HL-60 (cell line): ENCODE measurements at regions not wholly inside any gene's neighbourhood (a gene's known extent, or its start where the extent isn't known, plus 50 kb on each side); places are given as distances from the start of the nearest gene placed in this dataset.

Experiments
- DNase-seq, 2 experiments: peaks; one replicate each; pipeline ENCODE4 v3.0.0-alpha.2; 2010 to 2020; ENCODE audit warnings: low read depth in 1 of 2, low spot score in 1 of 2
- H3K27ac ChIP-seq: fragments of 250-450 bp; sonication (Bioruptor Pico); replicated peaks from 2 replicates; pipeline ENCODE4 v1.5.1; 2020; ENCODE audit warnings: mild to moderate bottlenecking, moderate library complexity
- H3K27me3 ChIP-seq: fragments of 250-450 bp; sonication (Bioruptor Pico); 2 replicates; pipeline ENCODE4 v1.5.1; 2021; ENCODE audit warnings: mild to moderate bottlenecking, moderate library complexity; ENCODE audit not compliant: insufficient read depth, poor library complexity, severe bottlenecking
- H3K4me3 ChIP-seq: replicated peaks from 2 replicates; pipeline ENCODE4 v1.5.1; 2011; ENCODE audit warnings: mild to moderate bottlenecking, control low read depth, low read length; ENCODE audit not compliant: insufficient read depth
- GABPA ChIP-seq: IDR thresholded peaks from 2 replicates; pipeline ENCODE4 v1.6.1; 2012; ENCODE audit warnings: low read depth
- POLR2AphosphoS5 ChIP-seq: IDR thresholded peaks from 2 replicates; pipeline ENCODE4 v1.6.1; 2012; ENCODE audit warnings: low read depth
- SPI1 ChIP-seq: IDR thresholded peaks from 2 replicates; pipeline ENCODE4 v1.6.1; 2012; ENCODE audit warnings: low read depth, mild to moderate bottlenecking, borderline replicate concordance
- TF ChIP-seq, protein P1 (sequence below): IDR thresholded peaks from 2 replicates; pipeline ENCODE4 v1.6.1; 2012; ENCODE audit warnings: low read depth; ENCODE audit not compliant: insufficient replicate concordance
- TF ChIP-seq, protein P2 (sequence below): IDR thresholded peaks from one replicate; pipeline ENCODE4 v1.5.1; 2011; ENCODE audit warnings: low read length, control low read depth, inconsistent platforms; ENCODE audit not compliant: insufficient read depth

DNA sequence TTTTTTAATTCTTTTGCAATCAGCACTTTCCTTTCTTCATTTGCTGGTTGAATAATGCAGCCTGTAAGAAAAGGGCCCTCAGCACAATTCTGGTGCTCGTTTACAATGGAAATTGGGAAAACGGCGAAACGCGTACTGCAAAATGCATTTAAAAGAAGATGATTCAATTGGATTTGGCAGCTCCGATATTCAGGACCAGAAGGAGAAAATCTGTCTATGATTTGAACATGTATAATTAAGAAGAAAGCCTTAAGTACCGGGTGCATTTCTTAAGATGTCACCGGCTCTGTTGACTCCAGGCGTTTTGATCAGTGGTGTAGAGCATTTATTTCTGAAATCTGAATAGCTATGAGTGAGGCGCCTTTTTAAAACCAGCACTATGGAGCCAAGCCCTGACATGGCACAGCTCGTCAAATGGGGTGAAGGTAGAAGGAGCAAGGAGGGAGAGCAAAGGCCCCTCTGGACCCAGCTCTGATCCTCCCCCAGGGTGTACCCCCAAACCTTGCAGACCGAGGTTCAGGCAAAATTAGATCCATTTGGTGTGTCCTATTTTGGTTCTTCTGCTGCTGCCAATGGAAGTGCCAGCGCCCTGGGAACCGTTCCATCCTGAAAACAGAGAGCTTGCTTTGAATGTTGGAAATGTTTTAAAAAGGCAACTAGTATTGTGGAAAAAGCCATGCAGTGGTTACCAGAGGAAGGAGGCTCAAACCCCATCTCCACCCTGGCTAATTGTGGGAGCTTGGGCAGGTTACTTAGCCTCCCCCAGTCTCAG, 161.4 kb upstream of the RPL38 start:
- no peak overlapping the region for H3K4me3 ChIP-seq
- no peak for DNase-seq
- TF ChIP-seq, protein P1, sequence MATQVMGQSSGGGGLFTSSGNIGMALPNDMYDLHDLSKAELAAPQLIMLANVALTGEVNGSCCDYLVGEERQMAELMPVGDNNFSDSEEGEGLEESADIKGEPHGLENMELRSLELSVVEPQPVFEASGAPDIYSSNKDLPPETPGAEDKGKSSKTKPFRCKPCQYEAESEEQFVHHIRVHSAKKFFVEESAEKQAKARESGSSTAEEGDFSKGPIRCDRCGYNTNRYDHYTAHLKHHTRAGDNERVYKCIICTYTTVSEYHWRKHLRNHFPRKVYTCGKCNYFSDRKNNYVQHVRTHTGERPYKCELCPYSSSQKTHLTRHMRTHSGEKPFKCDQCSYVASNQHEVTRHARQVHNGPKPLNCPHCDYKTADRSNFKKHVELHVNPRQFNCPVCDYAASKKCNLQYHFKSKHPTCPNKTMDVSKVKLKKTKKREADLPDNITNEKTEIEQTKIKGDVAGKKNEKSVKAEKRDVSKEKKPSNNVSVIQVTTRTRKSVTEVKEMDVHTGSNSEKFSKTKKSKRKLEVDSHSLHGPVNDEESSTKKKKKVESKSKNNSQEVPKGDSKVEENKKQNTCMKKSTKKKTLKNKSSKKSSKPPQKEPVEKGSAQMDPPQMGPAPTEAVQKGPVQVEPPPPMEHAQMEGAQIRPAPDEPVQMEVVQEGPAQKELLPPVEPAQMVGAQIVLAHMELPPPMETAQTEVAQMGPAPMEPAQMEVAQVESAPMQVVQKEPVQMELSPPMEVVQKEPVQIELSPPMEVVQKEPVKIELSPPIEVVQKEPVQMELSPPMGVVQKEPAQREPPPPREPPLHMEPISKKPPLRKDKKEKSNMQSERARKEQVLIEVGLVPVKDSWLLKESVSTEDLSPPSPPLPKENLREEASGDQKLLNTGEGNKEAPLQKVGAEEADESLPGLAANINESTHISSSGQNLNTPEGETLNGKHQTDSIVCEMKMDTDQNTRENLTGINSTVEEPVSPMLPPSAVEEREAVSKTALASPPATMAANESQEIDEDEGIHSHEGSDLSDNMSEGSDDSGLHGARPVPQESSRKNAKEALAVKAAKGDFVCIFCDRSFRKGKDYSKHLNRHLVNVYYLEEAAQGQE, result no peak
- TF ChIP-seq GABPA (no peak), POLR2AphosphoS5 (no peak), SPI1 (no peak)
- TF ChIP-seq, protein P2, sequence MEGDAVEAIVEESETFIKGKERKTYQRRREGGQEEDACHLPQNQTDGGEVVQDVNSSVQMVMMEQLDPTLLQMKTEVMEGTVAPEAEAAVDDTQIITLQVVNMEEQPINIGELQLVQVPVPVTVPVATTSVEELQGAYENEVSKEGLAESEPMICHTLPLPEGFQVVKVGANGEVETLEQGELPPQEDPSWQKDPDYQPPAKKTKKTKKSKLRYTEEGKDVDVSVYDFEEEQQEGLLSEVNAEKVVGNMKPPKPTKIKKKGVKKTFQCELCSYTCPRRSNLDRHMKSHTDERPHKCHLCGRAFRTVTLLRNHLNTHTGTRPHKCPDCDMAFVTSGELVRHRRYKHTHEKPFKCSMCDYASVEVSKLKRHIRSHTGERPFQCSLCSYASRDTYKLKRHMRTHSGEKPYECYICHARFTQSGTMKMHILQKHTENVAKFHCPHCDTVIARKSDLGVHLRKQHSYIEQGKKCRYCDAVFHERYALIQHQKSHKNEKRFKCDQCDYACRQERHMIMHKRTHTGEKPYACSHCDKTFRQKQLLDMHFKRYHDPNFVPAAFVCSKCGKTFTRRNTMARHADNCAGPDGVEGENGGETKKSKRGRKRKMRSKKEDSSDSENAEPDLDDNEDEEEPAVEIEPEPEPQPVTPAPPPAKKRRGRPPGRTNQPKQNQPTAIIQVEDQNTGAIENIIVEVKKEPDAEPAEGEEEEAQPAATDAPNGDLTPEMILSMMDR, result no peak
- H3K27me3 ChIP-seq, result no peaks in the 10 kb centered on the region
- no peak overlapping the region for H3K27ac ChIP-seq

DNA sequence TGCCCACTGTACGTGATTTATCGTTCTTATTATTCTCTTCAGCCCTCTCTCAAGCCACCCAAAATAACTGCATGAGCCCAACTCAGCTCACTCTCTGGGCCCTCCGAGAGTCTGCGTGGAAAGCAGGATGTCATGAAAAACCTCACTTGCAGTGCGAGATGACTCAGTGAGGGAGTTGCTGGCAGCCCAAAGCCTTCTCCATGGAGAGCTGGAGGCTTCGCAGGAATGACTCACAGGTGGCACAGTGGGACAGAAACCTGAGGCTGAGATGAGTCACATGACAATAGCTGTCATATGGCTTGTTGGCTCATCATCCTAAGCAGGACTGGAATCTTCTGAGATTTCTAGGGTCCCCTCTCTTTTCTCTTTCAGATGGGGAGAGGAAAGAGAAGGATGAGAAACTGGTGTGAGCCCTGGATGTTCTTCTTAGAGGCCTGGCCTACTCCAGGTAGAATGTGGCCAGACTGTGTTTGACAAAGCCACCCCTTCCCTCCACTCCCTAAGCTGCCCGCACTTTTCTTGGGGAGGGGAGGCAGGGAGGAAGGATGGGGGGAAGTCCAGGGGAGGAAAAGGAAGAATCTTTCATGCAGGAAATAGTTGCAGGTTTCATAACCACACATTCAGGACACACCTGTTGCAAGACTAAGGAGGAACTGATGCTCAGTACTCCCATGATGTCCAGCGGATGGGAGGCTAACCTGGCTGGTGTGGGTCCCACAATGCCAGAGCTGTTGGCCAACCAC, 160.6 kb upstream of the RPL38 start:
- Histone ChIP-seq H3K4me3 (no peak overlapping the region), H3K27me3 (peaks cover 2% of the 10 kb centered on the region), H3K27ac (no peak overlapping the region)
- TF ChIP-seq POLR2AphosphoS5, result no peak
- TF ChIP-seq, protein P2, result no peak
- no peak for TF ChIP-seq SPI1
- TF ChIP-seq GABPA, result no peak
- TF ChIP-seq, protein P1, result no peak
- no peak for DNase-seq

- TF ChIP-seq POLR2AphosphoS5 (no peak), SPI1 (no peak), GABPA (no peak)
- TF ChIP-seq, protein P2, result no peak
- TF ChIP-seq, protein P1, result no peak
- Histone ChIP-seq H3K27me3 (peaks cover 3% of the 10 kb centered on the region), H3K4me3 (no peak overlapping the region), H3K27ac (no peak overlapping the region)
- no peak for DNase-seq
These were observed 159.5 kb upstream of the RPL38 start for GRCh38 chr17:74043976-74044375.
